ENCODE measurements at regions not wholly inside any gene's neighbourhood (a gene's known extent, or its start where the extent isn't known, plus 50 kb on each side); places are given as distances from the start of the nearest gene placed in this dataset.
"Not testable (repeated sequence)": the region's sequence is repeated elsewhere in the genome, so short reads cannot be mapped to it uniquely, and the experiment has no call there.

GRCh38 chr2:8378016-8378810 is 303.6 kb upstream of the ID2 start:
- no peak for DNase-seq
- ATAC-seq: no peak

GRCh38 chr2:8379128-8379527 is 302.7 kb upstream of the ID2 start:
- ATAC-seq (no peak), DNase-seq (no peak)

- ATAC-seq: no peak
- DNase-seq: no peak
These were observed 302.3 kb upstream of the ID2 start for GRCh38 chr2:8379549-8379948.

- no peak for DNase-seq
- ATAC-seq: no peak
These were observed 301.8 kb upstream of the ID2 start for GRCh38 chr2:8380026-8380425.

- no peak for ATAC-seq
- DNase-seq: no peak
These were observed 301.3 kb upstream of the ID2 start for GRCh38 chr2:8380566-8380965.

GRCh38 chr2:8382485-8382884 is 299.4 kb upstream of the ID2 start:
- DNase-seq (no peak), ATAC-seq (no peak)

- not testable (repeated sequence) for DNase-seq, ATAC-seq
These were observed 295.1 kb upstream of the ID2 start for GRCh38 chr2:8386748-8387147.

- no peak for ATAC-seq
These were observed 293.1 kb upstream of the ID2 start for GRCh38 chr2:8388781-8389180.

GRCh38 chr2:8389431-8390108 is 292.3 kb upstream of the ID2 start:
- ATAC-seq: no peak
- DNase-seq: no peak

More at GRCh38 chr2:8388781-8389180, 293.1 kb upstream of the ID2 start:
- DNase-seq: no peak

- DNase-seq (no peak), ATAC-seq (no peak)
These were observed 290.7 kb upstream of the ID2 start for GRCh38 chr2:8391126-8391525.

- DNase-seq: no peak
- no peak for ATAC-seq
These were observed 290.3 kb upstream of the ID2 start for GRCh38 chr2:8391584-8391983.

- no peak for ATAC-seq
- no peak for DNase-seq
These were observed 289.6 kb upstream of the ID2 start for GRCh38 chr2:8392098-8392866.

GRCh38 chr2:8393506-8393905 is 288.4 kb upstream of the ID2 start:
- ATAC-seq (no peak), DNase-seq (no peak)

- DNase-seq: no peak
- ATAC-seq: no peak
These were observed 287.7 kb upstream of the ID2 start for GRCh38 chr2:8394131-8394530.

- DNase-seq (no peak), ATAC-seq (no peak)
These were observed 287.1 kb upstream of the ID2 start for GRCh38 chr2:8394569-8395359.

- ATAC-seq (no peak), DNase-seq (no peak)
These were observed 286.1 kb upstream of the ID2 start for GRCh38 chr2:8395718-8396117.

- DNase-seq (no peak), ATAC-seq (no peak)
These were observed 283.7 kb upstream of the ID2 start for GRCh38 chr2:8398040-8398668.

GRCh38 chr2:8399731-8400130 is 282.1 kb upstream of the ID2 start:
- no peak for ATAC-seq
- no peak for DNase-seq

GRCh38 chr2:8400196-8400595 is 281.7 kb upstream of the ID2 start:
- ATAC-seq (no peak), DNase-seq (no peak)

- ATAC-seq: no peak
- no peak for DNase-seq
These were observed 279.6 kb upstream of the ID2 start for GRCh38 chr2:8402222-8402621.

GRCh38 chr2:8403876-8404275 is 278.0 kb upstream of the ID2 start:
- ATAC-seq: no peak
- no peak for DNase-seq

GRCh38 chr2:8405334-8405733 is 276.5 kb upstream of the ID2 start:
- no peak for ATAC-seq
- no peak for DNase-seq
